OCI-LY3 (cell line): ENCODE measurements at regions not wholly inside any gene's neighbourhood (a gene's known extent, or its start where the extent isn't known, plus 50 kb on each side); places are given as distances from the start of the nearest gene placed in this dataset.

Experiments used
- EZH2phosphoT487 ChIP-seq: fragments of 200-600 bp; shearing (Covaris generic); IDR thresholded peaks from 2 replicates; pipeline ENCODE4 v1.6.1; 2018; ENCODE audit warnings: antibody characterized with exemption, mixed run types, low read depth
- TF ChIP-seq, protein P1 (sequence below): fragments of 200-600, 300-600 bp; sonication (generic); IDR thresholded peaks from 2 replicates; pipeline ENCODE4 v1.5.1; 2014; ENCODE audit warnings: antibody characterized with exemption, low read length, low read depth

DNA sequence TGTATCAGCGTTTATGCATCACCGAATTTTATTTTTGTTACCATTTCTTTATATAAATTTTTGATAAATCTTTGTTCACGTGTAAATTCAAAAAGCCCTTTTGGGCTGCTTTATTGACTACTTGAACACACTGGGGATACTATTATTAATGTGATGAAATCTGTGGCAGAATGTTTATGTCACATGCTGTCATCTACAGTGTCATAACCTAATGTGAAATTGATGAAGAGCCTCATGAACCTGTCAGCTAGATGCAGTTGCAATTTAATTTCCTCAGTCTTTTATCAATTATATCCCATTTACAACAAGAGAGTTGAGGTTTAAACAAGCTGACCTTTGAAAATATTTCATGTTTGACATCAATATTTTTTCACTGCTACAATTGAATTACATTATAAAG is 1100.4 kb upstream of the COX7C start:
- TF ChIP-seq, protein P1, sequence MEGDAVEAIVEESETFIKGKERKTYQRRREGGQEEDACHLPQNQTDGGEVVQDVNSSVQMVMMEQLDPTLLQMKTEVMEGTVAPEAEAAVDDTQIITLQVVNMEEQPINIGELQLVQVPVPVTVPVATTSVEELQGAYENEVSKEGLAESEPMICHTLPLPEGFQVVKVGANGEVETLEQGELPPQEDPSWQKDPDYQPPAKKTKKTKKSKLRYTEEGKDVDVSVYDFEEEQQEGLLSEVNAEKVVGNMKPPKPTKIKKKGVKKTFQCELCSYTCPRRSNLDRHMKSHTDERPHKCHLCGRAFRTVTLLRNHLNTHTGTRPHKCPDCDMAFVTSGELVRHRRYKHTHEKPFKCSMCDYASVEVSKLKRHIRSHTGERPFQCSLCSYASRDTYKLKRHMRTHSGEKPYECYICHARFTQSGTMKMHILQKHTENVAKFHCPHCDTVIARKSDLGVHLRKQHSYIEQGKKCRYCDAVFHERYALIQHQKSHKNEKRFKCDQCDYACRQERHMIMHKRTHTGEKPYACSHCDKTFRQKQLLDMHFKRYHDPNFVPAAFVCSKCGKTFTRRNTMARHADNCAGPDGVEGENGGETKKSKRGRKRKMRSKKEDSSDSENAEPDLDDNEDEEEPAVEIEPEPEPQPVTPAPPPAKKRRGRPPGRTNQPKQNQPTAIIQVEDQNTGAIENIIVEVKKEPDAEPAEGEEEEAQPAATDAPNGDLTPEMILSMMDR: no peak
- TF ChIP-seq EZH2phosphoT487: no peak
